BJ (cell line): ENCODE measurements at regions not wholly inside any gene's neighbourhood (a gene's known extent, or its start where the extent isn't known, plus 50 kb on each side); places are given as distances from the start of the nearest gene placed in this dataset.

Source experiments
- CTCF ChIA-PET: fragments of 350-600 bp; formaldehyde crosslinking; extraction: SDS; loops from one replicate; lab custom pipeline; 2021; ENCODE audit warnings: antibody characterized with exemption, inconsistent platforms; lab: Yijun Ruan, JAX
- POLR2A ChIA-PET: fragments of 300-600 bp; sonication (Branson Sonifier 250); formaldehyde crosslinking; extraction: SDS; loops from one replicate; lab custom pipeline; 2021; ENCODE audit warnings: antibody characterized with exemption; lab: Charles Lee
- DNase-seq: peaks from one replicate; pipeline ENCODE4 v3.0.0-alpha.2; 2011; ENCODE audit warnings: low read depth
- H3K27me3 ChIP-seq: 2 replicates; pipeline ENCODE4 v1.6.0; 2011; ENCODE audit warnings: low read length; ENCODE audit not compliant: control insufficient read depth, insufficient read depth
- H3K36me3 ChIP-seq: 2 replicates; pipeline ENCODE4 v1.5.1; 2011; ENCODE audit warnings: low read length; ENCODE audit not compliant: control insufficient read depth, insufficient read depth
- H3K4me3 ChIP-seq: 2 replicates; pipeline ENCODE4 v1.5.1; 2011; ENCODE audit warnings: low read depth, mild to moderate bottlenecking, control low read depth, low read length
- TF ChIP-seq, protein P1 (sequence below): IDR thresholded peaks from 2 replicates; pipeline ENCODE4 v1.5.1; 2011; ENCODE audit warnings: low read depth, mild to moderate bottlenecking, control low read depth, inconsistent platforms, low read length, moderate library complexity; ENCODE audit not compliant: insufficient read depth

GRCh38 chr17:62887437-62887836 lies 78.6 kb upstream of the TANC2 start:
- TF ChIP-seq, protein P1, sequence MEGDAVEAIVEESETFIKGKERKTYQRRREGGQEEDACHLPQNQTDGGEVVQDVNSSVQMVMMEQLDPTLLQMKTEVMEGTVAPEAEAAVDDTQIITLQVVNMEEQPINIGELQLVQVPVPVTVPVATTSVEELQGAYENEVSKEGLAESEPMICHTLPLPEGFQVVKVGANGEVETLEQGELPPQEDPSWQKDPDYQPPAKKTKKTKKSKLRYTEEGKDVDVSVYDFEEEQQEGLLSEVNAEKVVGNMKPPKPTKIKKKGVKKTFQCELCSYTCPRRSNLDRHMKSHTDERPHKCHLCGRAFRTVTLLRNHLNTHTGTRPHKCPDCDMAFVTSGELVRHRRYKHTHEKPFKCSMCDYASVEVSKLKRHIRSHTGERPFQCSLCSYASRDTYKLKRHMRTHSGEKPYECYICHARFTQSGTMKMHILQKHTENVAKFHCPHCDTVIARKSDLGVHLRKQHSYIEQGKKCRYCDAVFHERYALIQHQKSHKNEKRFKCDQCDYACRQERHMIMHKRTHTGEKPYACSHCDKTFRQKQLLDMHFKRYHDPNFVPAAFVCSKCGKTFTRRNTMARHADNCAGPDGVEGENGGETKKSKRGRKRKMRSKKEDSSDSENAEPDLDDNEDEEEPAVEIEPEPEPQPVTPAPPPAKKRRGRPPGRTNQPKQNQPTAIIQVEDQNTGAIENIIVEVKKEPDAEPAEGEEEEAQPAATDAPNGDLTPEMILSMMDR = no peak
- CTCF ChIA-PET = interaction anchor here (0.6 kb wide), 1 partner anchor 34 kb away, joined by 3 read pairs; no protein-coding TSS in a partner anchor

DNA sequence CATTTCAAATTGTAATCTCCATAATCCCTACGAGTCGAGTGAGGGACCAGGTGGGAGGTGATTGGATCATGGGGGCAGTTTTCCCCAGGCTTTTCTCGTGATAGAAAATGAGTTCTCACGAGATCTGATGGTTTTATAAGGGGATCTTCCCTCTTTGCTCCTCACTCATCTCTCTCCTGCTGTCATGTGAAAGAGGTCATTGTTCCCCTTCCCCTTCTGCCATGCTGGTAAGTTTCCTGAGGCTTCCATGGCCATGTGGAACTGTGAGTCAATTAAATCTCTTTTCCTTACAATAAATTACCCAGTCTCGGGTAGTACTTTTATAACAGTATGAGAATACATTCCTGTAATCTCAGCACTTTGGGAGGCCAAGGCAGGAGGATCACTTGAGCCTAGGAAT lies 76.7 kb upstream of the MARCHF10 start:
- POLR2A ChIA-PET = no interaction called here
- H3K36me3 ChIP-seq = no peaks in the 10 kb centered on the region
- no peak overlapping the region for H3K4me3 ChIP-seq
- TF ChIP-seq, protein P1 = no peak
- DNase-seq = no peak
- CTCF ChIA-PET = no interaction called here
- no peaks in the 10 kb centered on the region for H3K27me3 ChIP-seq

More at GRCh38 chr17:62887437-62887836, 78.6 kb upstream of the TANC2 start:
- POLR2A ChIA-PET = no interaction called here
- H3K27me3 ChIP-seq = no peaks in the 10 kb centered on the region
- H3K36me3 ChIP-seq = no peaks in the 10 kb centered on the region
- no peak for DNase-seq
- H3K4me3 ChIP-seq = no peak overlapping the region

- TF ChIP-seq, protein P1 = no peak
- Histone ChIP-seq H3K27me3 (no peaks in the 10 kb centered on the region), H3K36me3 (no peaks in the 10 kb centered on the region), H3K4me3 (no peak overlapping the region)
- ChIA-PET POLR2A (no interaction called here), CTCF (no interaction called here)
- no peak for DNase-seq
Observed at GRCh38 chr17:62882878-62883277, 74.8 kb upstream of the MARCHF10 start.

GRCh38 chr17:62882284-62882683 lies 74.2 kb upstream of the MARCHF10 start:
- TF ChIP-seq, protein P1 = no peak
- POLR2A ChIA-PET = no interaction called here
- H3K36me3 ChIP-seq = no peaks in the 10 kb centered on the region
- H3K27me3 ChIP-seq = no peaks in the 10 kb centered on the region
- CTCF ChIA-PET = no interaction called here
- no peak overlapping the region for H3K4me3 ChIP-seq
- DNase-seq = no peak

DNA sequence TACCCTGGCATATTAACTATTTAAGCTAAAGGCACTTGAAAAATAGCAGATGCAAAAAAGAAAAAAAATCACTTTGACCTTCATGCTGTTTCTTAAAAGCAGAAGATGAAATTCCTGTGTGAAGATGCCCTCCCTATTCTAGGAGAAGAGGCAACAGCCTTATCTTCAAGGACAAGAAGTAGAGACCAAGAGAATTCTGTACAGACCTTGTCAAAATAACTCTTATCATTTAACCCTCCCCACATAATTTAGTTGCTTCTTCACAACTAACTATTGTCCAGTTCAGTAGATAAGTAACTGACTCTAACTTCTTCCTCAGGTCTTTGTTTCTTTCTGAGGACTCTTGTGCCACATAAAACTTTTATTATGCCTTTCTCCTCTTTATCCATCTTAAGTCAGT lies 72.0 kb upstream of the MARCHF10 start:
- no peak overlapping the region for H3K4me3 ChIP-seq
- no peaks in the 10 kb centered on the region for H3K27me3 ChIP-seq
- TF ChIP-seq, protein P1 = no peak
- CTCF ChIA-PET = no interaction called here
- POLR2A ChIA-PET = no interaction called here
- no peak for DNase-seq
- no peaks in the 10 kb centered on the region for H3K36me3 ChIP-seq
